Activated T-cell treated with anti-CD3 and anti-CD28 coated beads, Interleukin-2, amount 50 U/mL, for 4 hours (primary cell): ENCODE measurements at regions not wholly inside any gene's neighbourhood (a gene's known extent, or its start where the extent isn't known, plus 50 kb on each side); places are given as distances from the start of the nearest gene placed in this dataset.

Source experiments
- ATAC-seq, 2 donors: fragments of 200-7000 bp; cut with Tn5 transposase; one replicate each; pipeline ENCODE4 v1.10.0; 2021
- DNase-seq: peaks from one replicate; pipeline ENCODE4 v3.0.0-alpha.2; 2020
- H3K27me3 Mint-ChIP-seq: one replicate; pipeline ENCODE4 v1.8.0; 2021; ENCODE audit warnings: low read depth, mixed read lengths
- H3K36me3 Mint-ChIP-seq: one replicate; pipeline ENCODE4 v1.8.0; 2022; ENCODE audit warnings: mixed read lengths; ENCODE audit not compliant: insufficient read depth
- H3K4me1 Mint-ChIP-seq: one replicate; pipeline ENCODE4 v1.8.0; 2021; ENCODE audit warnings: low read depth, mixed read lengths
- H3K4me3 Mint-ChIP-seq: one replicate; pipeline ENCODE4 v1.8.0; 2021; ENCODE audit warnings: mild to moderate bottlenecking, moderate library complexity, mixed read lengths
- H3K9me3 Mint-ChIP-seq: one replicate; pipeline ENCODE4 v1.8.0; 2021; ENCODE audit warnings: mixed read lengths

DNA sequence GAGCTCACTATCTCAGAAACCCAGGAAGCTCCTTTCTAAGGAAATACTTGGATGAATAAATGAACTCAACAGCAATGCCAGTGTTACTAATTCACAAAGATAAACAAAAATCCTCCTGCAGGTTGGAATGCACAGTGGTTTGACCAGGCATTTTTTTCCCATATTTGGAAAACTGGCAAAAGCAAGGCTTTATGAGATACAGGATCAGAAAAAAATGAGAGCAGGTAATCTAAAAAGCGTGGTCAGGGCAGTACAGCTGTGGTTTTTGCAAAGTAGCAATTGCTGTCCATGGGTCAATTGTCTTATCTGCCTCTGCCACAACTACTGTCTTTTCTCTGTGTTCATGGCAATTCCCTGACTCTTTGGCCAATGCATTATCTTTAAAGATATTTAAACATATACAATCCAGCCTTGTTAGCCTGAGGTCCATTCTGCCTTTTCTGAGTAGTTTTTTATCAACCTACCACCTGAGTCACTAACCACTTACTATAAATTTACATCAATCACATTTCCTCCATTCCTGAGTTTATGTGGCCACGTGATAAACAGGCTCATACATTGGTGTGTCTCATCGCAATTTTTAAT, 564.5 kb upstream of the IGFBP3 start:
- H3K4me3 Mint-ChIP-seq = no peak overlapping the region
- DNase-seq = no peak
- H3K27me3 Mint-ChIP-seq = no peaks in the 10 kb centered on the region
- no peaks in the 10 kb centered on the region for H3K36me3 Mint-ChIP-seq
- no peak for ATAC-seq
- H3K9me3 Mint-ChIP-seq = peaks cover 3% of the 10 kb centered on the region
- H3K4me1 Mint-ChIP-seq = no peaks in the 10 kb centered on the region

GRCh38 chr7:46484906-46485305, 563.8 kb upstream of the IGFBP3 start:
- no peaks in the 10 kb centered on the region for H3K27me3 Mint-ChIP-seq
- no peak for ATAC-seq
- H3K36me3 Mint-ChIP-seq = no peaks in the 10 kb centered on the region
- H3K4me3 Mint-ChIP-seq = no peak overlapping the region
- peaks cover 3% of the 10 kb centered on the region for H3K9me3 Mint-ChIP-seq
- H3K4me1 Mint-ChIP-seq = no peaks in the 10 kb centered on the region
- DNase-seq = no peak

DNA sequence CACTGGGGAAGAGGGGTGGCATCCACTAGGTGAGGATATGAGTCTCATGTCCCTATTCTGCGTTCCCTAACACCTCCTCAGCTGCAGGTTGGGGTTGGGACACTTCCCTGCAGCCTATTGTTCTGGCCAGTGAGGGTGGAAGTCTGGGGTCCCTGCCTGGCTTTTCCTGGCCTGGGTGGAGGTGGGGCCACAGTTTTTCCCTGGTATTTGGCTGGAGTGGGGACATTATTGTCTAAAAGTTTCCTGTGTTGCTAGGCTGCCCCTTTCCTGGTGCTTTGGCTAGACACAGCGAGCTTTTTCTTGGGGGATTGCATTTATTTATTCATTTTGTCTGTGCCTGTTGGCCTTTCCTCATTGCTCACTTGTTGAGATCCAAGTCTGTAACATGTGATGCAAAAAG, 559.5 kb upstream of the IGFBP3 start:
- Mint-ChIP-seq H3K36me3 (no peaks in the 10 kb centered on the region), H3K9me3 (peaks cover 12% of the 10 kb centered on the region), H3K4me1 (no peaks in the 10 kb centered on the region), H3K27me3 (no peaks in the 10 kb centered on the region), H3K4me3 (no peak overlapping the region)
- no peak for ATAC-seq
- DNase-seq = no peak

GRCh38 chr7:46479680-46480079, 558.6 kb upstream of the IGFBP3 start:
- no peak for ATAC-seq
- no peak for DNase-seq

DNA sequence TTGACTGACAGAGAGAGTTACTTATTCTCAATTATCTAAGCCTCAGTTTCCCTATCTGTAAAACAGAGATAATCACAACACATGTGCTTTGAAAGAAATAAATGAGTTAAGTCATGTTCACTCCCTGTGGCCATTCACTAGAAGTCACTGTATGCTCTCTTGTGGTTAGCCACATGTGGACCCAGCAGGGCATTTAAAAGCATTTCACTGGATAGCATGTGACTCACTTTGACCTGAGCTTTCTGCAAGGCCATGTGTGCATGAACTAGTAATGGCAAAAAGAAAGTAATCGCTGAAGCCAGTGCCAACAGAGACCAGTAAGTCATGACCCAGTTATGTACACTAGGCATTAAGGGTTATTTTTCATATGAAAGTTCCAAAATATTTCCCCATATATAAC, 557.0 kb upstream of the IGFBP3 start:
- ATAC-seq (no peak), DNase-seq (no peak)
- H3K4me3 Mint-ChIP-seq = no peak overlapping the region
- no peaks in the 10 kb centered on the region for H3K4me1 Mint-ChIP-seq
- H3K9me3 Mint-ChIP-seq = peaks cover 23% of the 10 kb centered on the region
- H3K27me3 Mint-ChIP-seq = no peaks in the 10 kb centered on the region
- H3K36me3 Mint-ChIP-seq = no peaks in the 10 kb centered on the region

More at GRCh38 chr7:46479680-46480079, 558.6 kb upstream of the IGFBP3 start:
- H3K27me3 Mint-ChIP-seq = no peaks in the 10 kb centered on the region
- no peaks in the 10 kb centered on the region for H3K36me3 Mint-ChIP-seq
- H3K4me3 Mint-ChIP-seq = no peak overlapping the region
- H3K4me1 Mint-ChIP-seq = no peaks in the 10 kb centered on the region
- H3K9me3 Mint-ChIP-seq = peaks cover 19% of the 10 kb centered on the region

- DNase-seq (no peak), ATAC-seq (no peak)
- no peaks in the 10 kb centered on the region for H3K27me3 Mint-ChIP-seq
- no peaks in the 10 kb centered on the region for H3K4me1 Mint-ChIP-seq
- H3K36me3 Mint-ChIP-seq = no peaks in the 10 kb centered on the region
- no peak overlapping the region for H3K4me3 Mint-ChIP-seq
- peaks cover 63% of the 10 kb centered on the region for H3K9me3 Mint-ChIP-seq
Observed at GRCh38 chr7:46468753-46469356, 547.8 kb upstream of the IGFBP3 start.

DNA sequence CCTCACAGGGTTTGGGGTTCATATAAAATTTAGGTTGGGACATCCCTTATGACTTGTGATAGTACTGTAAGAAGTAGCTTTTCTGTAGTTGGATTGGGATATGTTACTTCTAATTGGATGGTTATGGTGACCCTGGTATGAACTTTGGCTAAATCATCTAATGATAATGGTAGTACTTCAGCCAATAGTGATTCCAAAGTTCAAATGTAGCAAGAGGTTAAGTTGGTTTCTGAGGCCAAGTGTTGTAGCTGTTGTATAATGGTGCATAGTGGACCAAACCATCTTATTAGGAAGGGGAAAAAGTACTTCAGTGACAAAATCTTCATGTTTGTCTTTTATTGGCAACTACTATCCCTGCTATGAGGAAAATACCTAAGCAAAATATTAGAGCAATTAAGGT, 542.1 kb upstream of the IGFBP3 start:
- Mint-ChIP-seq H3K4me3 (no peak overlapping the region), H3K36me3 (no peaks in the 10 kb centered on the region), H3K27me3 (no peaks in the 10 kb centered on the region), H3K9me3 (peaks cover 28% of the 10 kb centered on the region), H3K4me1 (no peaks in the 10 kb centered on the region)
- ATAC-seq = no peak
- no peak for DNase-seq

DNA sequence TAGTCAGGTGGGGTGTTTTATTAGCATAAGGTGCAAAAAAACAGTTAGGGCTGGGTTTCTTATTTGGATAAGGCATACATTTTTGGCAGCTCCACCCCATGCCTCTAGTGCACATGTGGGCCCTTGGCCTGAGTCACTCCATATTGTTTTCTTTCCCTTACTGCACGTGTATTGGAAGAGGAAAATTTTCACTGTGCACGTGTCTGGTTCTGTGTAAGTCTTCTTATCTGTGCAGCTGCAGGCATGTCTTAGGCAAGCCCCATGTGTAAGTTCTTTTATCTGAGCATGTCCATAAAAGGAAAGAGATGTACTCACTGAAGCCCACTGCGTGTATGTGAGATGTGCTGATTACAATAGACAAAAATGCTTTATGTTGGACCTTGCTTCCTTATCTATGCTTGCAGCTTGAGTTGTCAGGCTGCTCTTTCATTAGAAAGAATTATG, 540.3 kb upstream of the IGFBP3 start:
- DNase-seq (no peak), ATAC-seq (no peak)
- Mint-ChIP-seq H3K4me1 (no peaks in the 10 kb centered on the region), H3K4me3 (no peak overlapping the region), H3K9me3 (peaks cover 14% of the 10 kb centered on the region), H3K27me3 (no peaks in the 10 kb centered on the region), H3K36me3 (no peaks in the 10 kb centered on the region)

DNA sequence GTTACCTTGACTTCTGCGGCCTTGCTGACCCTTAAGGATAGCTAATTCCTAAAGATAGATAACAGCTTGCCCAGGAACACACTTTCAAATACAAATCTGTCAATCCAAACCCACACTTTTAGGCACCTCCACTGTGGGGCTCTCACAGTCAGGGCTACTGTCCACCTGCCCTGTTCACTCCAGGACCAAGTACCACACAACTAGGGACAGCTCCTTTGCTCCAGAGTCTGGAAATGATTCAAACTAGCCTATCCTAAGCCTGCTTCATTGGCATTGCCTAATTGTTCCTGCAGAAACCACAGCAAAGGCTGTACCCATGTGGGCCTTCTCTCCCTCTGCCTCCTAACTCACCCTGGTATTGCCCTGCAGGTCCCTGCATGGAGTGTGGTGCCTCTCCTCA, 538.9 kb upstream of the IGFBP3 start:
- Mint-ChIP-seq H3K4me3 (no peak overlapping the region), H3K27me3 (no peaks in the 10 kb centered on the region), H3K4me1 (no peaks in the 10 kb centered on the region), H3K9me3 (peaks cover 12% of the 10 kb centered on the region), H3K36me3 (no peaks in the 10 kb centered on the region)
- ATAC-seq (no peak), DNase-seq (no peak)

GRCh38 chr7:46454816-46455215, 533.7 kb upstream of the IGFBP3 start:
- no peak overlapping the region for H3K4me3 Mint-ChIP-seq
- no peak for DNase-seq
- no peaks in the 10 kb centered on the region for H3K4me1 Mint-ChIP-seq
- ATAC-seq = no peak
- H3K9me3 Mint-ChIP-seq = peaks cover 17% of the 10 kb centered on the region
- no peaks in the 10 kb centered on the region for H3K36me3 Mint-ChIP-seq
- H3K27me3 Mint-ChIP-seq = no peaks in the 10 kb centered on the region

DNA sequence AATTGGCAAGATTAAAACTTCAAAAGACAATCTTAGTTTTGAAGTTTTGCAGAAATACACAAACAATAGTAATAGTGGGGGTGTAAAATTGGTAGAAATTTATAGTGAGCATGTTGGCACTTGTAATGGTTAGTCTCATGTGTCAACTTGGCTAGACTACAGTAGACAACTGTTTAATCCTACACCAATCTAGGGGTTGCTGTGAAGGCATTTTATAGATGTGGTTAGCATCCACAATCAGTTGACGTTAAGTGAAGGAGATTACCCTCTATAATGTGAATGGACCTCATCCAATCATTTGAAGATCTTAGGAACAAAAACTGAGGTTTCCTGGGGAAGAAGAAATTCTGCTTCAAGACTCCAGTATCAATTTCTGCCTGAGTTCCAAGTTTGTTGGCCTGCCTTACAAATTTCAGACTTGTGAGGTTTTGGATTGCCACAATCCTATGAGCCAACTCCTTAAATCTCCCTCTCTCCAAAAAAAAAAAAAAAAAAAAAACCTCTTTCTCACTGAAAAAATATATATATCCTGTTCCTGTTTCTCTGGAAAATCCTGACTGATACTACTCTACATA, 531.6 kb upstream of the IGFBP3 start:
- no peaks in the 10 kb centered on the region for H3K4me1 Mint-ChIP-seq
- DNase-seq (no peak), ATAC-seq (no peak)
- no peak overlapping the region for H3K4me3 Mint-ChIP-seq
- peaks cover 17% of the 10 kb centered on the region for H3K9me3 Mint-ChIP-seq
- H3K27me3 Mint-ChIP-seq = no peaks in the 10 kb centered on the region
- H3K36me3 Mint-ChIP-seq = no peaks in the 10 kb centered on the region

GRCh38 chr7:46451846-46452245, 530.8 kb upstream of the IGFBP3 start:
- ATAC-seq (no peak), DNase-seq (no peak)
- Mint-ChIP-seq H3K9me3 (peaks cover 17% of the 10 kb centered on the region), H3K27me3 (no peaks in the 10 kb centered on the region), H3K4me3 (no peak overlapping the region), H3K4me1 (no peaks in the 10 kb centered on the region), H3K36me3 (no peaks in the 10 kb centered on the region)

DNA sequence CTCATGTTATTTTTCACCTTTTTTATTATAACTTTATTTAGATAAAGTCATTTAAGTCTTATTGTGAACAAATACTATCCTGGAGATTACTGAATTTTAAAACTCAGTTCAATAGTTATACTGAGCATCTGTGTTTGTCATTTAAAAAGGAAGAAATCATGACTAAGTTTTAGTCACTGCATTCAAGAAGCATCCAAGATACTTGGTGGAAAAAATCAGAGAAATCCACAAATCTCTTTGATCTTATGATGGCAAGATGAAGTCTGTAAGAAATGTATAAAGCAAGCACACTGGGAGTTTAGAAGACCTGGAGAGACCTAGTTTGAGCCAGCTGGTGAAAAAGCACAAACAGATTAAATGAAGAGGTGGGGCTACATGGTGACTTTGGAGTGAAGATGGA, 529.8 kb upstream of the IGFBP3 start:
- no peak for ATAC-seq
- no peaks in the 10 kb centered on the region for H3K36me3 Mint-ChIP-seq
- H3K27me3 Mint-ChIP-seq = no peaks in the 10 kb centered on the region
- no peaks in the 10 kb centered on the region for H3K4me1 Mint-ChIP-seq
- H3K9me3 Mint-ChIP-seq = peaks cover 19% of the 10 kb centered on the region
- no peak for DNase-seq
- no peak overlapping the region for H3K4me3 Mint-ChIP-seq

- H3K36me3 Mint-ChIP-seq = no peaks in the 10 kb centered on the region
- H3K27me3 Mint-ChIP-seq = no peaks in the 10 kb centered on the region
- peaks cover 23% of the 10 kb centered on the region for H3K9me3 Mint-ChIP-seq
- no peak for DNase-seq
- no peaks in the 10 kb centered on the region for H3K4me1 Mint-ChIP-seq
- H3K4me3 Mint-ChIP-seq = no peak overlapping the region
- ATAC-seq = no peak
Observed at GRCh38 chr7:46450425-46450824, 529.4 kb upstream of the IGFBP3 start.

GRCh38 chr7:46449743-46450142, 528.7 kb upstream of the IGFBP3 start:
- Mint-ChIP-seq H3K36me3 (no peaks in the 10 kb centered on the region), H3K9me3 (peaks cover 19% of the 10 kb centered on the region), H3K4me1 (no peaks in the 10 kb centered on the region), H3K27me3 (no peaks in the 10 kb centered on the region), H3K4me3 (no peak overlapping the region)
- DNase-seq (no peak), ATAC-seq (no peak)
